Activated CD4-positive, alpha-beta T cell treated with anti-CD3 and anti-CD28 coated beads for 48 hours (primary cell): ENCODE measurements at regions not wholly inside any gene's neighbourhood (a gene's known extent, or its start where the extent isn't known, plus 50 kb on each side); places are given as distances from the start of the nearest gene placed in this dataset.

Experiments used
- DNase-seq: peaks from one replicate; pipeline ENCODE4 v3.0.0-alpha.2; 2020

- no peak for DNase-seq
Observed at GRCh38 chr9:105023788-105024187, 95.8 kb upstream of the ABCA1 start.

- no peak for DNase-seq
Observed at GRCh38 chr9:105024529-105024928, 96.6 kb upstream of the ABCA1 start.

GRCh38 chr9:105026451-105026850 is 98.5 kb upstream of the ABCA1 start:
- DNase-seq = no peak

GRCh38 chr9:105027084-105027483 is 99.1 kb upstream of the ABCA1 start:
- no peak for DNase-seq

GRCh38 chr9:105030285-105030684 is 102.3 kb upstream of the ABCA1 start:
- DNase-seq = no peak

- DNase-seq = no peak
Observed at GRCh38 chr9:105037139-105037538, 109.2 kb upstream of the ABCA1 start.

- DNase-seq = no peak
Observed at GRCh38 chr9:105038051-105038450, 110.1 kb upstream of the ABCA1 start.

- no peak for DNase-seq
Observed at GRCh38 chr9:105039175-105039799, 111.3 kb upstream of the ABCA1 start.

- no peak for DNase-seq
Observed at GRCh38 chr9:105043370-105043936, 115.5 kb upstream of the ABCA1 start.

GRCh38 chr9:105044518-105044917 is 116.6 kb upstream of the ABCA1 start:
- DNase-seq = no peak

- DNase-seq = no peak
Observed at GRCh38 chr9:105046907-105047741, 119.2 kb upstream of the ABCA1 start.

- no peak for DNase-seq
Observed at GRCh38 chr9:105047742-105048041, 119.7 kb upstream of the ABCA1 start.

- DNase-seq = no peak
Observed at GRCh38 chr9:105048331-105048730, 120.4 kb upstream of the ABCA1 start.

GRCh38 chr9:105050296-105050695 is 122.3 kb upstream of the ABCA1 start:
- no peak for DNase-seq

- no peak for DNase-seq
Observed at GRCh38 chr9:105051897-105052296, 123.9 kb upstream of the ABCA1 start.

- DNase-seq = no peak
Observed at GRCh38 chr9:105052346-105052745, 124.4 kb upstream of the ABCA1 start.

GRCh38 chr9:105053209-105053652 is 125.3 kb upstream of the ABCA1 start:
- DNase-seq = peak; percentile 79

GRCh38 chr9:105054491-105054890 is 126.5 kb upstream of the ABCA1 start:
- DNase-seq = no peak

- no peak for DNase-seq
Observed at GRCh38 chr9:105055917-105056316, 128.0 kb upstream of the ABCA1 start.

- DNase-seq = no peak
Observed at GRCh38 chr9:105057551-105057950, 129.6 kb upstream of the ABCA1 start.

- DNase-seq = no peak
Observed at GRCh38 chr9:105059252-105059651, 131.3 kb upstream of the ABCA1 start.

- no peak for DNase-seq
Observed at GRCh38 chr9:105062222-105062855, 134.4 kb upstream of the ABCA1 start.

GRCh38 chr9:105064248-105065097 is 136.5 kb upstream of the ABCA1 start:
- DNase-seq = no peak
